Iris pigment epithelial cell (primary cell): ENCODE measurements at regions not wholly inside any gene's neighbourhood (a gene's known extent, or its start where the extent isn't known, plus 50 kb on each side); places are given as distances from the start of the nearest gene placed in this dataset.
A peak's percentile ranks its signal among the peaks of the same experiment; 100 is the strongest.
"Not testable (repeated sequence)": the region's sequence is repeated elsewhere in the genome, so short reads cannot be mapped to it uniquely, and the experiment has no call there.

Experiments
- DNase-seq: peaks from one replicate; pipeline ENCODE4 v3.0.0-alpha.2; 2011; ENCODE audit warnings: low read depth

GRCh38 chr13:22757530-22758120 is 423.2 kb upstream of the SGCG start:
- DNase-seq, result peak; percentile 6

- DNase-seq, result no peak
Observed at GRCh38 chr13:22758245-22758644, 422.5 kb upstream of the SGCG start.

- DNase-seq, result no peak
Observed at GRCh38 chr13:22761709-22762108, 419.1 kb upstream of the SGCG start.

- no peak for DNase-seq
Observed at GRCh38 chr13:22765547-22765946, 415.2 kb upstream of the SGCG start.

GRCh38 chr13:22770891-22771290 is 409.9 kb upstream of the SGCG start:
- DNase-seq, result no peak

- no peak for DNase-seq
Observed at GRCh38 chr13:22773465-22773864, 407.3 kb upstream of the SGCG start.

GRCh38 chr13:22776394-22777186 is 404.2 kb upstream of the SGCG start:
- DNase-seq, result no peak

- no peak for DNase-seq
Observed at GRCh38 chr13:22777207-22777606, 403.6 kb upstream of the SGCG start.

GRCh38 chr13:22789027-22789593 is 391.7 kb upstream of the SGCG start:
- no peak for DNase-seq

- no peak for DNase-seq
Observed at GRCh38 chr13:22789916-22790315, 390.9 kb upstream of the SGCG start.

- peak; percentile 25 for DNase-seq
Observed at GRCh38 chr13:22793598-22794134, 387.1 kb upstream of the SGCG start.

GRCh38 chr13:22800526-22801401 is 380.0 kb upstream of the SGCG start:
- DNase-seq, result no peak

- peak; percentile 10 for DNase-seq
Observed at GRCh38 chr13:22801402-22802003, 379.3 kb upstream of the SGCG start.

- DNase-seq, result no peak
Observed at GRCh38 chr13:22812793-22813192, 368.0 kb upstream of the SGCG start.

- DNase-seq, result not testable (repeated sequence)
Observed at GRCh38 chr13:22813531-22814377, 367.0 kb upstream of the SGCG start.

- not testable (repeated sequence) for DNase-seq
Observed at GRCh38 chr13:22814433-22814832, 366.3 kb upstream of the SGCG start.

GRCh38 chr13:22821589-22821988 is 359.2 kb upstream of the SGCG start:
- DNase-seq, result no peak

- no peak for DNase-seq
Observed at GRCh38 chr13:22825186-22825585, 355.6 kb upstream of the SGCG start.

- peak; percentile 42 for DNase-seq
Observed at GRCh38 chr13:22828081-22828480, 352.7 kb upstream of the SGCG start.

GRCh38 chr13:22836475-22836874 is 344.3 kb upstream of the SGCG start:
- no peak for DNase-seq
